ENCODE measurements at regions not wholly inside any gene's neighbourhood (a gene's known extent, or its start where the extent isn't known, plus 50 kb on each side); places are given as distances from the start of the nearest gene placed in this dataset.
"Not testable (repeated sequence)": the region's sequence is repeated elsewhere in the genome, so short reads cannot be mapped to it uniquely, and the experiment has no call there.

GRCh38 chr18:55685638-55686037 is 97.6 kb upstream of the TCF4 start:
- Histone ChIP-seq H3K36me3 (no peaks in the 10 kb centered on the region), H3K27me3 (no peaks in the 10 kb centered on the region), H3K9me3 (no peaks in the 10 kb centered on the region), H3K4me1 (no peaks in the 10 kb centered on the region), H3K4me3 (no peak overlapping the region), H3K27ac (no peak overlapping the region)
- DNase-seq, result no peak
- no peak for ATAC-seq (ENCODE audit: low FRiP score in 2 of 2)
- TF ChIP-seq CTCF (IDR thresholded peaks at IDR 0.05) (no peak), POLR2A (IDR thresholded peaks at IDR 0.05) (no peak), POLR2AphosphoS5 (IDR thresholded peaks at IDR 0.05) (no peak), EP300 (IDR thresholded peaks at IDR 0.05) (no peak)

DNA sequence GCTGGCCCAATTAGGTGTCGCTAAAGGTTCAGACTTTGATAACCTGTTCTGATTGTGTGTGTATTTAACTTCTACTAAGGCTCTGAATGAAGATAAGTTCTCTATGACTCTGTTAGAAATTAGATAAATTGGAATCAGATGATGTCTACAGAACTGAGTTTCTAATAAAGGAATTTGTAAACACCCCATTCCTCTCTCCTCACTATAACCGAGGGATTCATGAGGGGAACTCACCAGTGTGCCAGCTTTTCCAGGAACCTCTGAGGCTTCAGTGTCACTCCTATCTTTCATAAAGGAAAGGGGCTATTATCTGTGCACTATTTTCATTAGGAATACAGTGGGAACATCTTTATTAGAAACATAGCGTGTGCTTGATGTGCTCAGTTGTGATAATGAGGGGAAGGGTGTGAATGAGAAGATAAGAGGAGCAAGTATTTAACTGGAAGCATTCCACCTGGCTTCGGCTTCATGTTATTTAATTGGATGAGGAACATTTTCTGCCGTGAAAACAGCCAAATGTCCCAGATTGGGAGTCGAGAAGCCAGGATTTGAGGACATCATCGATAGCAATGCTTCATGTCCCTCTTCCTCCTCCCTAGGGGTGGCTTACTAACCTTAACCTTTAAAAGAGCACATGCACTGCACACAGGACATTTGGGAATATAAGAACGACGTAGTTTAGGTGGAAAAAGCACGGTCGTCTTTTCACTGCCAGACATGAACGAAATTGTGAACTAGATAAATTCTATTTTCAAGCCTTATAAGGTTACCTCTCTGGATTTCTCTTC is 84.8 kb upstream of the TCF4 start:
- 62 to 73% methylated on average over 12 of the region's 12 CpGs for WGBS, 2 donors
- Histone ChIP-seq H3K36me3 (no peaks in the 10 kb centered on the region), H3K4me1 (no peaks in the 10 kb centered on the region), H3K4me3 (no peak overlapping the region), H3K9me3 (no peaks in the 10 kb centered on the region), H3K27ac (no peak overlapping the region), H3K27me3 (no peaks in the 10 kb centered on the region)
- no peak for DNase-seq
- TF ChIP-seq EP300 (IDR thresholded peaks at IDR 0.05) (no peak), CTCF (IDR thresholded peaks at IDR 0.05) (no peak), POLR2A (IDR thresholded peaks at IDR 0.05) (no peak), POLR2AphosphoS5 (IDR thresholded peaks at IDR 0.05) (no peak)
- no peak for ATAC-seq (ENCODE audit: low FRiP score in 2 of 2)

- no peak for TF ChIP-seq POLR2AphosphoS5 (IDR thresholded peaks at IDR 0.05)
- ATAC-seq (ENCODE audit: low FRiP score in 2 of 2), result no peak
- no peak overlapping the region for H3K4me3 ChIP-seq
- H3K9me3 ChIP-seq, result no peaks in the 10 kb centered on the region
- no peak overlapping the region for H3K27ac ChIP-seq
- H3K4me1 ChIP-seq, result no peaks in the 10 kb centered on the region
- no peaks in the 10 kb centered on the region for H3K27me3 ChIP-seq
- H3K36me3 ChIP-seq, result no peaks in the 10 kb centered on the region
- 93 to 95% methylated on average over 5 of the region's 5 CpGs for WGBS, 2 donors
- DNase-seq, result no peak
These were observed 77.5 kb upstream of the TCF4 start for GRCh38 chr18:55665506-55665905.

DNA sequence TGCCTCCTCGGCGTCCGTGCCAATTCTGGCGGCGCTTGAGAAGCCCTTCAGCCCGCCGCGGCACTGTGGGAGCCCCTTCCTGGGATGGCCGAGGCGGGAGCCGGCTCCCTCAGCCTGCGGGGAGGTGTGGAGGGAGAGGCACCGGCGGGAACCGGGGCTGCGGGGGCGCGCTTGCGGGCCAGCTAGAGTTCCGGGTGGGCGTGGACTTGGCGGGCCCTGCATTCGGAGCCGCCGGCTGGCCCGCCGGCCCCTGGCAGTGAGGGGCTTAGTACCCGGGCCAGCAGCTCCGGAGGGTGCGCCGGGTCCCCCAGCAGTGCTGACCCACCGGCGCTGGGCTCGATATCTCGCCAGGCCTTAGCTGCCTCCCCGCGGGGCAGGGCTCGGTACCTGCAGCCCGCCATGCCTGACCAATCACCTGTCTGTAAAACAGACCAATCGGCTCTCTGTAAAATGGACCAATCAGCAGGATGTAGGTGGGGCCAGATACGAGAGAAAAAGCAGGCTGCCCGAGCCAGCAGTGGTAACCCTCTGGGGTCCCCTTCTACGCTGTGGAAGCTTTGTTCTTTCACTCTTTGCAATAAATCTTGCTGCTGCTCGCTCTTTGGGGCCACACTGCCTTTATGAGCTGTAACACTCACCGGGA is 76.9 kb upstream of the TCF4 start:
- ATAC-seq (ENCODE audit: low FRiP score in 2 of 2); H3K27ac ChIP-seq; H3K9me3 ChIP-seq; H3K4me1 ChIP-seq; H3K27me3 ChIP-seq; H3K36me3 ChIP-seq; H3K4me3 ChIP-seq: not testable (repeated sequence)
- DNase-seq, result peak in 1 of 2 donors; percentile 75
- WGBS, 2 donors, result 88 to 97% methylated on average over 15 to 33 of the region's 45 CpGs

GRCh38 chr18:55663891-55664290 is 75.9 kb upstream of the TCF4 start:
- ATAC-seq (ENCODE audit: low FRiP score in 2 of 2) (no peak), DNase-seq (no peak)
- no peak for TF ChIP-seq POLR2A (IDR thresholded peaks at IDR 0.05)
- no peak for TF ChIP-seq CTCF (IDR thresholded peaks at IDR 0.05)
- TF ChIP-seq POLR2AphosphoS5 (IDR thresholded peaks at IDR 0.05), result no peak
- TF ChIP-seq EP300 (IDR thresholded peaks at IDR 0.05), result no peak
- 92 to 93% methylated on average over 4 of the region's 4 CpGs for WGBS, 2 donors
- H3K27me3 ChIP-seq, result no peaks in the 10 kb centered on the region
- no peaks in the 10 kb centered on the region for H3K4me1 ChIP-seq
- no peak overlapping the region for H3K4me3 ChIP-seq
- no peaks in the 10 kb centered on the region for H3K36me3 ChIP-seq
- no peak overlapping the region for H3K27ac ChIP-seq
- no peaks in the 10 kb centered on the region for H3K9me3 ChIP-seq

DNA sequence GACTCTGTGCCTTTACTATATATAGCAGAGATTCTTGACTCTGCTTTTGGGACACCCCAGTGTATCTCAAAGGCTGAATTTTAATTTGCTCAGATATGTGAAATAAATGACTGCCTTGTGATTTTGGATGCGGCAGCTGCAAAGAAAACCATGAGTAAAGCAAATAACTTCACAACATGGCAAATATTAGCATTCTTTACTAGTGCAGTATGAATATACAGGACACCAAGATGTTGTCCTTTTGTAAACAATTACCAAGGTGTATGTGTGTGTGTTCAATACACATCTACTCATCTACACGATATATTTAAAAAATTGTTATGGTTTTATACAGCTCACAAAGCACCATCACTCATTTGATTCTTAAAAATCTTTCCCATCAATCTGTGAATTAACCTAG is 70.6 kb upstream of the TCF4 start:
- WGBS, 2 donors, result 84 to 88% methylated on average over 2 of the region's 2 CpGs
- DNase-seq (no peak), ATAC-seq (ENCODE audit: low FRiP score in 2 of 2) (no peak)
- no peaks in the 10 kb centered on the region for H3K36me3 ChIP-seq
- H3K27ac ChIP-seq, result no peak overlapping the region
- TF ChIP-seq CTCF (IDR thresholded peaks at IDR 0.05) (no peak), POLR2AphosphoS5 (IDR thresholded peaks at IDR 0.05) (no peak), POLR2A (IDR thresholded peaks at IDR 0.05) (no peak), EP300 (IDR thresholded peaks at IDR 0.05) (no peak)
- H3K4me1 ChIP-seq, result no peaks in the 10 kb centered on the region
- no peak overlapping the region for H3K4me3 ChIP-seq
- H3K27me3 ChIP-seq, result no peaks in the 10 kb centered on the region
- H3K9me3 ChIP-seq, result no peaks in the 10 kb centered on the region
